Activated T-helper 1 cell treated with anti-CD3 and anti-CD28 coated beads, Interleukin-12 subunit alpha, Interleukin-12 subunit beta, Interleukin-2, Interleukin-4 antibody, amounts not matched to agents 30 ng/mL and 10 ng/mL and 1 ng/mL, durations not matched to agents 14 hours and 24 hours and 36 hours (primary cell): ENCODE measurements at regions not wholly inside any gene's neighbourhood (a gene's known extent, or its start where the extent isn't known, plus 50 kb on each side); places are given as distances from the start of the nearest gene placed in this dataset.

Experiments
- DNase-seq: peaks from one replicate; pipeline ENCODE4 v3.0.0; 2021; ENCODE audit warnings: low spot score
- H3K27ac Mint-ChIP-seq: one replicate; pipeline ENCODE4 v1.8.0; 2021; ENCODE audit warnings: mild to moderate bottlenecking, mixed read lengths
- H3K27me3 Mint-ChIP-seq: one replicate; pipeline ENCODE4 v1.8.0; 2022; ENCODE audit warnings: mild to moderate bottlenecking, moderate library complexity, mixed read lengths; ENCODE audit not compliant: insufficient read depth
- H3K36me3 Mint-ChIP-seq: one replicate; pipeline ENCODE4 v1.8.0; 2021; ENCODE audit warnings: low read depth, mixed read lengths
- H3K4me1 Mint-ChIP-seq: one replicate; pipeline ENCODE4 v1.8.0; 2021; ENCODE audit warnings: low read depth, mixed read lengths
- H3K4me3 Mint-ChIP-seq: one replicate; pipeline ENCODE4 v1.8.0; 2021; ENCODE audit warnings: mild to moderate bottlenecking, moderate library complexity, mixed read lengths
- H3K9me3 Mint-ChIP-seq: one replicate; pipeline ENCODE4 v1.8.0; 2021; ENCODE audit warnings: mixed read lengths
- intact Hi-C: fragments of 100-400 bp; cut with micrococcal nuclease; formaldehyde crosslinking; loops from one replicate; pipeline ENCODE4 v1.15.1; 2024

DNA sequence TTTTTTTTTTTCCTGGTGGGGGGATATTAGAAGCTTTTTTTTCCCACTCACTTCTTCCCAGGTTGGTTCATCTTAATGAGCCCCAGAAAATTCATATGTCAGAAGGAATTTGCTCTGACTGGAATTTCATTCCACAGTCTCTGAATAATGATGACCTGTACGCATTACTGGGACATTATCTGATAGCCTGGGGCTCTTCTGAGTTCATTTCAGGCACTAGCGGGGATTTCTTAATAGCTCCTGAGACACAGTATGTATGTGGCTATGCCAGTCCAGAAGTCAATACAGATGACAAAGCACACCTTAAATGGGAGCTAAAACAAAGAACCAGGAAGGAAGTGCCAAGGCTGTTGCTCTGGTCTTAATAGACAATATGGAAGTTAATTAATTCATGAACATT is 295.2 kb upstream of the IGFBP7 start:
- no peak for DNase-seq
- Mint-ChIP-seq H3K27ac (no peak overlapping the region), H3K4me1 (no peaks in the 10 kb centered on the region), H3K4me3 (no peak overlapping the region), H3K27me3 (no peaks in the 10 kb centered on the region), H3K9me3 (no peaks in the 10 kb centered on the region), H3K36me3 (no peaks in the 10 kb centered on the region)
- intact Hi-C loops = no loop called here

DNA sequence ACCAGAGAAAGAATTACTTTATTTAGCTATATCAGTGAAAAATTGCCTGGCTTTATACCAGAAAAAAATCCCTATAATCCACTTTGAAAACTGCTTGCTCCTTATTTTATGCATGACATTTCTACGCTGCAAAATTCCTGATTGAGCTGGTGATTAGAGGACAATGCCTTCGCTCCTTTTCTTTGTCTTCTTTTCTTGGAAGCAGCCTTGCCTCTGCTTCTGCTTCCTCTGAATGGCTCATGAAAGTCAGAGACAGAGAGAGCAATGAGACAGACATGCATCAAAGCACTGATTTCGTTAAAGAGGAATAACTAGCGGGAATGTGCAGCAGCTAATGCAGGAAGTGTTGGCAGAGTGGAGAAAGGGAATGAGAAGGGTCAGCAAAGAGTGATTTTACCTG is 294.3 kb upstream of the IGFBP7 start:
- no peak overlapping the region for H3K27ac Mint-ChIP-seq
- intact Hi-C loops = no loop called here
- H3K36me3 Mint-ChIP-seq = no peaks in the 10 kb centered on the region
- H3K4me3 Mint-ChIP-seq = no peak overlapping the region
- H3K9me3 Mint-ChIP-seq = no peaks in the 10 kb centered on the region
- no peaks in the 10 kb centered on the region for H3K27me3 Mint-ChIP-seq
- no peaks in the 10 kb centered on the region for H3K4me1 Mint-ChIP-seq
- no peak for DNase-seq

DNA sequence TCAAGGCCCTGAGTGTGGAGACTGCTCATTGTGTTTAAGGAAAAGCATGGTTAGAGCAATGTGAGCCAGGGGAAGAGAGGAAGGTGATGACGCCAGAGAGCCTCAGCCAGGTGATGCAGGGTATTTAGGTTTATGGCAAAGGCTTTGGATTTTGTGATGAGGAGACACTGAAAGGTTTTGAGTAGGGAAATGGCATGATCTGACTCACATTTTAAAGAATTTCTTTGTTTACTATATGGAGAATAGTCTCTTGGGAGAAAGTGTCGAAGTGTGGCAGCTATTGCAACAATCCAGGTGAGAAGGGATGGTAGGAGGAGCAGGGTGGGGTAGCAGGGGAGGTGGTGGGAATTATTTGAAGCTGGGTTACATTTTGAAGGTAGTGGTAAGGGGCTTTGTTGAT is 293.4 kb upstream of the IGFBP7 start:
- no peaks in the 10 kb centered on the region for H3K36me3 Mint-ChIP-seq
- H3K4me3 Mint-ChIP-seq = no peak overlapping the region
- intact Hi-C loops = no loop called here
- H3K27me3 Mint-ChIP-seq = no peaks in the 10 kb centered on the region
- H3K27ac Mint-ChIP-seq = no peak overlapping the region
- H3K9me3 Mint-ChIP-seq = no peaks in the 10 kb centered on the region
- H3K4me1 Mint-ChIP-seq = no peaks in the 10 kb centered on the region
- no peak for DNase-seq

DNA sequence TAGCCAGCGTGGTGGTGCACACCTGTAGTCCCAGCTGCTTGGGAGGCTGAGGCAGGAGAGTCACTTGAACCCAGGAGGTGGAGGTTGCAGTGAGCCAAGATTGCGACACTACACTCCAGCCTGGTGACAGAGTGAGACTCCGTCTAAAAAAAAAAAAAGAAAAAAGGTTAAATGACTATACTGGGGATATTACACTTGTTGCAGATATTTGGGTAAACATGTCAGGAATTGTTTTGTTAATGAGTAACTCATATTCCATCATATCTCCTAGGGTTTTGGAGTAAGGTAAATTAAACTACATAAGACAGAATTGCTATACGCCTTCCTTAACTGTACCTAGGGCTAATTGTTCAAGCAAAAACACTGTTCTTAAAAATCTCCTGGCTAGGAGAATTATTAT is 291.4 kb upstream of the IGFBP7 start:
- Mint-ChIP-seq H3K4me3 (no peak overlapping the region), H3K27me3 (no peaks in the 10 kb centered on the region), H3K9me3 (no peaks in the 10 kb centered on the region), H3K36me3 (no peaks in the 10 kb centered on the region), H3K4me1 (no peaks in the 10 kb centered on the region), H3K27ac (no peak overlapping the region)
- intact Hi-C loops = no loop called here
- DNase-seq = no peak

DNA sequence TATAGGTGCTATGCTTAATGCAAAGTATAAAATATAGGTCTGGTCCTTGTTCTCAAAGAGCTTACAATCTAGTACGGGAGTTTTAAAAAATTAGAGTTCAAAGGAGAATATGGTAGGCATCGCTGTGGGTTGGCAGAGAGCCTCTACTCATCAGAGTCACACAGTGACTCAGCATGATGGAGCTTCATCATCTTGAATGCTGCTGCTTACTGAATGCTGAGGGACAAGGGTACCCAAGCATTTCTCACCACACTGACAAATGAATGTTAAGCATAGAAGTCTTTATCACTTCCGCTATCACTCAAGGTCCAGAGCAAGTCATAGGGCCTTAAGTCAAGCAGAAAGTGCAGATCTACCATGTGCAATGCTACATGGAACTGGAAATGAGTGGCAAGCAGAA is 268.6 kb upstream of the IGFBP7 start:
- Mint-ChIP-seq H3K4me3 (no peak overlapping the region), H3K27me3 (no peaks in the 10 kb centered on the region), H3K27ac (no peak overlapping the region), H3K36me3 (no peaks in the 10 kb centered on the region), H3K4me1 (no peaks in the 10 kb centered on the region), H3K9me3 (no peaks in the 10 kb centered on the region)
- DNase-seq = no peak
- intact Hi-C loops = no loop called here

DNA sequence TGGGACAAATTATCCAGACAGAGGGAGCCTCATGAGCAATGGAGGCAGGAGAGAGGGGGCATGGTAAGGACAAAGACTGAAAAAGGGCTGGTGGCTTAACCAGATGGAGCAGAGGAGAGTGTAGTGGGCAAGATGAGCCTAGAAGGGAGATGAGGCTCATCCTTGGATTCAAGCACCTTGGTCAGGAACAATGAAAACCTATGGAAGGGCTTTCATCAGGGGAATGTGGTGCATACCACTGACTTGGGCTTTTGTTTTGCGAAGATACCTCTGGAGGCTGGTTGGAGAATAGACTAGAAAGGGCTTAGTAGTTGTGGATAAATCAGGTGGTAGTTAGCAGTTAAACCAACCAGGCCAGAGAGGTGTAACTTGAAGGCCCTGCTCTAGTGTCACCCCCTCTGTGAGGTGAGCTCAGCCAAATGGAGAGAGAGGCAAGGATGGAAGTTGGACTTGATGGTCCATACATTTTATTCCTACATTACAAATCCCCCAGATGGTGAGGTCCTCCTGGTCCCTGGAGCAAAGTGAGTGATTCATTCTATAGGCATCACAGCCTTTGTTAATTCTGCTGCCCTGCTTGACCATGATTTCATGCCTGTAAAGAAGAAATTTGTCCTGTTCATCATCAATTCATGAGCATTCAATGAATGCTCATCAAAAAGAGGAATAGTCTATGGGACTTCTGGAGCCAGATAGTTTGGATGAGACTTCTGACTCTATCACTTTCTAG is 264.8 kb upstream of the IGFBP7 start:
- no peaks in the 10 kb centered on the region for H3K27me3 Mint-ChIP-seq
- intact Hi-C loops = no loop called here
- H3K4me3 Mint-ChIP-seq = no peak overlapping the region
- no peaks in the 10 kb centered on the region for H3K9me3 Mint-ChIP-seq
- no peak for DNase-seq
- H3K4me1 Mint-ChIP-seq = no peaks in the 10 kb centered on the region
- H3K36me3 Mint-ChIP-seq = no peaks in the 10 kb centered on the region
- H3K27ac Mint-ChIP-seq = no peak overlapping the region

DNA sequence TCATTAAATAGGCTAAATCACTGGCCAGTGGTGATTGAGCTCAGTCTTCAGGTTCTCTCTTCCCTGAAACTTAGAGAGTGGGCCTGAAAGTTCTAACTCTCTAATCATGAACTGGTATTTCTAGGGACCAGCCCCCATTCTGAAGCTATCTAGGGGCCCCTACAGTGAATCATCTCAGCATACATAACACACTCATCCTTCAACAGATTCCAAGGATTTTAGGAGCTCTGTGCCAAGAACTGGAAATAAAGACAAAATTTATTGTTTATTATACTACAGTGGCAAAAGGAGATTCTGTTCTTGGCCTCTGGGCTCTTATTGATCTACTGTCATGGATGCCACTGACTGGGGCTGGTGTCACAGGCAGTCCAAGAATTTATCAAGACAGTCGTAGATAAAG is 263.8 kb upstream of the IGFBP7 start:
- no peak overlapping the region for H3K4me3 Mint-ChIP-seq
- H3K36me3 Mint-ChIP-seq = no peaks in the 10 kb centered on the region

DNA sequence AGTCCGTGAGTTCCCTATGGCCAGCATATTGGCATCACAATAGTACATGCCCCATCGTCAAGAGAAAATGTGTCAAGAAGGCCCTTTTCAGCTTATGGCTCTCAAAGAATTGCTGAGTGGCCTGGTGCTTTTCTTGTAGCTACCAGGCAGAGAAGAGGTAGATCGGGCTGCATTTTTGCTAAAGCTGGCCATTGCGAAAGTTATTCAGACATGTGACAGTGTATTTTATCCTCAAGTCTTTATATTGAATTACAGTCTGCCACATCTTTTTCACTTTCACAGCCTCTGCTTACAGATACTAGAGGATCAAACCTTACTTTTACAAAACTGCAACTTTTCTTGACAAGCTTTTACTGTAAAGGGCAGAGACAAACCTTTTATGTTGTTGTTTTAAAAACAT is 261.5 kb upstream of the IGFBP7 start:
- intact Hi-C loops = no loop called here
- DNase-seq = no peak
- Mint-ChIP-seq H3K36me3 (no peaks in the 10 kb centered on the region), H3K4me3 (no peak overlapping the region), H3K9me3 (no peaks in the 10 kb centered on the region), H3K27me3 (no peaks in the 10 kb centered on the region), H3K4me1 (no peaks in the 10 kb centered on the region), H3K27ac (no peak overlapping the region)

More for the DNA sequence above, 263.8 kb upstream of the IGFBP7 start:
- no peaks in the 10 kb centered on the region for H3K27me3 Mint-ChIP-seq
- intact Hi-C loops = no loop called here
- no peak for DNase-seq
- no peak overlapping the region for H3K27ac Mint-ChIP-seq
- no peaks in the 10 kb centered on the region for H3K4me1 Mint-ChIP-seq
- H3K9me3 Mint-ChIP-seq = no peaks in the 10 kb centered on the region

DNA sequence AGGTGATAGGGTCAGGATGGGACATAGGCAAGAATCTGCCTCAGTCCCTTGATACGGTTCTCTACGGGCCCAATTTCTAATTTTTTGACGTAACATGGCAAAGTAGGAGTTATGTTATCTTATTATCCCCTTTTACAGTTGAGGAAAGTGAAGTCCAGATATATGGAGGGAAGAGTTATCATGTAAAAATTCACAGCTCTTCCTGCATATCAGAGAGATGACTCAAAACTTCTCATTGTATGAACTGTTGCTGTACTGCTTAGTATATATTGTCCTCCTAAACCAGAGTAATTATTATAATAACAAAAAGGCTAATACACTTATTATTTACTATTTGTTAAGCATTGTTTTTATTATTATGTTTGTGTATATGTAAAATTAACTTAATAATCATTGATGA is 260.5 kb upstream of the IGFBP7 start:
- Mint-ChIP-seq H3K27ac (no peak overlapping the region), H3K9me3 (no peaks in the 10 kb centered on the region), H3K36me3 (no peaks in the 10 kb centered on the region), H3K4me1 (no peaks in the 10 kb centered on the region), H3K4me3 (no peak overlapping the region), H3K27me3 (no peaks in the 10 kb centered on the region)
- DNase-seq = no peak
- intact Hi-C loops = no loop called here

DNA sequence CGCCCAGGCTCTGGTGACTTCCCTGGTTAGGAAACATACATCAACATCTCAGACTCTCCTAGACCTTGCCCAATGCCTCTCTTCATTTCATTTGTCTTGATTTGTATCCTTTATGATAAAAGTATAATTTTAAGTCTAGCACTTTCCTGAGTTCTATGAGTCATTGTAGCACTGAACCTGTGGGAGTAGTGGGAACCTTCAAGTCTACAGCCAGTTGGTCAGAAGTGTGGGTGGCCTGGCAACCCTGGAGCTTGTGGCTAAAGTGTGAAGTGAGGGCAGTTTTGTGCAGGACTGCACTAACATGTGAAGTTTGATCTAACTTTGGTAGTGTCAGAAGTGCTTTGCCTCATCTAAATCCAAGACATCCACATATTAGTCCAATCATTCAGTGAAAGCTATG is 259.3 kb upstream of the IGFBP7 start:
- DNase-seq = no peak
- no peaks in the 10 kb centered on the region for H3K36me3 Mint-ChIP-seq
- H3K9me3 Mint-ChIP-seq = no peaks in the 10 kb centered on the region
- intact Hi-C loops = no loop called here
- no peaks in the 10 kb centered on the region for H3K4me1 Mint-ChIP-seq
- H3K4me3 Mint-ChIP-seq = no peak overlapping the region
- no peaks in the 10 kb centered on the region for H3K27me3 Mint-ChIP-seq
- no peak overlapping the region for H3K27ac Mint-ChIP-seq

DNA sequence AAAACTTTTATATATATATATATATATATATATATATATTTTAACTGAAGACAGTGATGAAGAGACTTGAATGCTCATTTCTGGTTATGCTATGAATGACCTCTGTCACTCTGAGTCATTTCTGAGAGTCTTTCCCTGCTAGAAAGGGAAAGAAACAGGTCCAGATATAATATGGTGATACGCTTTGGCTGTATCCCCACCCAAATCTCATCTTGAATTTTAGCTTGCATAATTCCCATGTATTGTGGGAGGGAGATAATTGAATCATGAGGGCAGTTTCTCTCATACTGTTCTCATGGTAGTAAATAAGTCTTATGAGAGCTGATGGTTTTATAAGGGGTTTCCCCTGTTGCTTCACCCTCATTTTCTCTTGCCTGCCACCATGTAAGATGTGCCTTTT is 254.1 kb upstream of the IGFBP7 start:
- intact Hi-C loops = no loop called here
- H3K36me3 Mint-ChIP-seq = no peaks in the 10 kb centered on the region
- no peak for DNase-seq
- no peaks in the 10 kb centered on the region for H3K27me3 Mint-ChIP-seq
- H3K9me3 Mint-ChIP-seq = no peaks in the 10 kb centered on the region
- no peak overlapping the region for H3K4me3 Mint-ChIP-seq
- no peaks in the 10 kb centered on the region for H3K4me1 Mint-ChIP-seq
- no peak overlapping the region for H3K27ac Mint-ChIP-seq

DNA sequence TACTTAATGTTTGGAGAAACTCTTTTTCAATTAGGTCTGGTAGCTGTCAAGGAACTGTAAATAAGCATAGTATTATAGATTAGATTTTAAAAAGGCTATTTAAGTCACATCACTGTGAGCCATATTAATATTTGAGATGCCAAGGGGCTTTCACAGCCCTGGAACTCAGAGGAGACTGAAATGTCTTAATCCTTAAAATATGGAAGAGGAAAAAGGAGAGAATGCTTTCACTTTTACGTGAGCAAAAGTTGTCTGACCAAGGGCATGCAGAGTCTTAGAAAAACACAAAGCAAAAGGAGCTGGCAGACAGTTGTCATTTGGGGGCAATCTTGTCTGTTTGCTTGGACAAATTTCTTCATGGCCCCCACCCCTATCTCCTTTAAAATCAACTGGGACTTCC is 253.2 kb upstream of the IGFBP7 start:
- no peak overlapping the region for H3K4me3 Mint-ChIP-seq
- intact Hi-C loops = no loop called here
- H3K4me1 Mint-ChIP-seq = no peaks in the 10 kb centered on the region
- H3K27ac Mint-ChIP-seq = no peak overlapping the region
- H3K9me3 Mint-ChIP-seq = no peaks in the 10 kb centered on the region
- no peaks in the 10 kb centered on the region for H3K36me3 Mint-ChIP-seq
- DNase-seq = no peak
- no peaks in the 10 kb centered on the region for H3K27me3 Mint-ChIP-seq

DNA sequence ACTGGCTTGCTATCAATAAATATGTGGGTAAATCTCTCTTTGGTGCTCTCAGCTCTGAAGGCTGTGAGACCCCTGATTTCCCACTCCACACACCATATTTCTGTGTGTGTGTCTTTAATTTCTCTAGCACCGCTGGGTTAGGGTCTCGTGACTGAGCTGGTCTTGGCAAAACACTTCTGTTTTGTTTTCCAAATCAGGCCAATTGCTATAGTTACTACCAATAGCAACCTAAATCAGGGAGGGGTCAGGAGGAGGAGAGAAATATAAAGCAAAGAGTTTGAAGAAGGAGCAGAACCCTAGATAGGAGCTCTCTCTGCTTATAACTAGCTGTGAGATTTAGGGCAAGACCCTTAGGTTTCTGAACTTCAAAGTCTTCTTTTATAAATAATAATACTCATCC is 250.5 kb upstream of the IGFBP7 start:
- no peaks in the 10 kb centered on the region for H3K4me1 Mint-ChIP-seq
- no peak for DNase-seq
- no peaks in the 10 kb centered on the region for H3K36me3 Mint-ChIP-seq
- no peak overlapping the region for H3K27ac Mint-ChIP-seq
- no peak overlapping the region for H3K4me3 Mint-ChIP-seq
- H3K9me3 Mint-ChIP-seq = no peaks in the 10 kb centered on the region
- intact Hi-C loops = no loop called here
- H3K27me3 Mint-ChIP-seq = no peaks in the 10 kb centered on the region

DNA sequence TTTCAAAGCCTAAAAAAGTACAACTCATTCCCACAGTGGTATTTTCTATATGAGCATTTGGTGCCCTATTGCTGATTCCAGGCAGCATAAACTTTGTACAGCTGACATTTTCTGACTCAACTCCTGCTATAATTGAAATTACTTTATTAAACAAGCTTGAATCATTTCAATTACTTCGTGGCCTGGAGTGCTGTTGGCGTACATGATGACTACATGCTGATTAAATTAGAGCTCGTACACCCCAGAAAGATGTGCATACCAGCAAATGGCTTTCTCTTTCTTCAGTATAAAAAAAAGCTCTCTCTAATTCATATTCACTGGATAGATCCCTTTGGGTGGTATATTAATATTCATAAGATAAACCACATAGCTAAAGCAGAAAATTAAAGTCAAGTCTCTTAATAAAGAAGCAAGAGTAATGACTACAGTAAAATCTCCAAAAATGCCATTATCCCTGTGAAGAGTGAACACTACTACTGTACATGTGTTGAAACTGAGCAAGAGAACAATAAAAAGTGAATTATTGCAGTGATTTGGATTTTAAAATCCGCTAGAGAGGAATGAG is 245.0 kb upstream of the IGFBP7 start:
- H3K27me3 Mint-ChIP-seq = no peaks in the 10 kb centered on the region
- intact Hi-C loops = no loop called here
- H3K27ac Mint-ChIP-seq = no peak overlapping the region
- H3K4me3 Mint-ChIP-seq = no peak overlapping the region
- no peak for DNase-seq
- no peaks in the 10 kb centered on the region for H3K9me3 Mint-ChIP-seq
- no peaks in the 10 kb centered on the region for H3K4me1 Mint-ChIP-seq
- H3K36me3 Mint-ChIP-seq = no peaks in the 10 kb centered on the region
